PC-3 (cell line): ENCODE measurements at regions not wholly inside any gene's neighbourhood (a gene's known extent, or its start where the extent isn't known, plus 50 kb on each side); places are given as distances from the start of the nearest gene placed in this dataset.

Experiments used
- CTCF ChIP-seq: fragments of 300-600 bp; sonication (generic); conservative IDR thresholded peaks from 2 replicates; pipeline ENCODE4 v1.5.1; 2017; ENCODE audit warnings: antibody characterized with exemption, low read depth, mild to moderate bottlenecking, low read length
- EZH2 ChIP-seq: fragments of 300-600 bp; sonication (generic); IDR thresholded peaks from one replicate; pipeline ENCODE4 v1.6.1; 2017; ENCODE audit warnings: antibody characterized with exemption, mild to moderate bottlenecking, low read length; ENCODE audit not compliant: unreplicated experiment

GRCh38 chr11:119789766-119790407 lies 60.9 kb upstream of the NECTIN1 start:
- TF ChIP-seq CTCF = no peak
- no peak for TF ChIP-seq EZH2
